Trophoblast cell (in vitro differentiated cells and primary cell): ENCODE measurements at regions not wholly inside any gene's neighbourhood (a gene's known extent, or its start where the extent isn't known, plus 50 kb on each side); places are given as distances from the start of the nearest gene placed in this dataset.
"Not testable (repeated sequence)": the region's sequence is repeated elsewhere in the genome, so short reads cannot be mapped to it uniquely, and the experiment has no call there.

Source experiments
- DNase-seq, 2 donors: peaks; one replicate each; pipeline ENCODE4 v3.0.0-alpha.2; 2016
- H2AFZ ChIP-seq: 2 replicates; pipeline ENCODE4 v1.6.1; 2013; ENCODE audit warnings: low read length, moderate library complexity, mild to moderate bottlenecking; ENCODE audit not compliant: insufficient read depth, poor library complexity
- H2AK5ac ChIP-seq: 2 replicates; pipeline ENCODE4 v1.6.1; 2013; ENCODE audit warnings: mild to moderate bottlenecking, low read length
- H2BK120ac ChIP-seq: 2 replicates; pipeline ENCODE4 v1.6.1; 2013; ENCODE audit warnings: low read length, mild to moderate bottlenecking, moderate library complexity; ENCODE audit not compliant: insufficient read depth, poor library complexity
- H2BK12ac ChIP-seq: 2 replicates; pipeline ENCODE4 v1.6.1; 2013; ENCODE audit warnings: mild to moderate bottlenecking, low read length, moderate library complexity
- H2BK5ac ChIP-seq: 2 replicates; pipeline ENCODE4 v1.6.1; 2013; ENCODE audit warnings: low read length, low read depth, moderate library complexity, mild to moderate bottlenecking; ENCODE audit not compliant: poor library complexity
- H3K14ac ChIP-seq: 2 replicates; pipeline ENCODE4 v1.6.1; 2013; ENCODE audit warnings: mild to moderate bottlenecking, low read length
- H3K18ac ChIP-seq: 2 replicates; pipeline ENCODE4 v1.6.1; 2013; ENCODE audit warnings: mild to moderate bottlenecking, low read length
- H3K23ac ChIP-seq: 2 replicates; pipeline ENCODE4 v1.6.1; 2013; ENCODE audit warnings: low read length
- H3K27ac ChIP-seq: 2 replicates; pipeline ENCODE4 v1.5.1; 2013; ENCODE audit warnings: low read depth, mild to moderate bottlenecking, inconsistent platforms, low read length, moderate library complexity
- H3K27me3 ChIP-seq: 2 replicates; pipeline ENCODE4 v1.6.1; 2013; ENCODE audit warnings: inconsistent platforms, mild to moderate bottlenecking, low read length, moderate library complexity; ENCODE audit not compliant: insufficient read depth
- H3K36me3 ChIP-seq, 2 experiments: 1 replicate in 1 of 2; 2 replicates in 1 of 2; pipeline ENCODE4 v1.6.1; 2013; ENCODE audit warnings: low read length in 2 of 2, mild to moderate bottlenecking in 2 of 2, moderate library complexity in 1 of 2; ENCODE audit not compliant: insufficient read depth in 2 of 2, control insufficient read depth in 1 of 2
- H3K4ac ChIP-seq: 2 replicates; pipeline ENCODE4 v1.6.1; 2013; ENCODE audit warnings: low read depth, mild to moderate bottlenecking, low read length, moderate library complexity
- H3K4me1 ChIP-seq, 2 experiments: 1 replicate in 1 of 2; 2 replicates in 1 of 2; pipeline ENCODE4 v1.6.1; 2013; ENCODE audit warnings: low read length in 2 of 2, mild to moderate bottlenecking in 2 of 2, moderate library complexity in 1 of 2; ENCODE audit not compliant: insufficient read depth in 2 of 2, control insufficient read depth in 1 of 2
- H3K4me2 ChIP-seq: 2 replicates; pipeline ENCODE4 v1.6.1; 2013; ENCODE audit warnings: inconsistent platforms, mild to moderate bottlenecking, low read length, moderate library complexity
- H3K4me3 ChIP-seq: 2 replicates; pipeline ENCODE4 v1.5.1; 2013; ENCODE audit warnings: mild to moderate bottlenecking, low read depth, low read length, inconsistent platforms
- H3K79me1 ChIP-seq: one replicate; pipeline ENCODE4 v1.6.1; 2013; ENCODE audit warnings: low read length
- H3K79me2 ChIP-seq: 2 replicates; pipeline ENCODE4 v1.6.1; 2013; ENCODE audit warnings: low read length, mild to moderate bottlenecking; ENCODE audit not compliant: control insufficient read depth, insufficient read depth, poor library complexity
- H3K9ac ChIP-seq: 2 replicates; pipeline ENCODE4 v1.6.1; 2013; ENCODE audit warnings: mild to moderate bottlenecking, low read length
- H3K9me3 ChIP-seq: 2 replicates; pipeline ENCODE4 v1.6.1; 2013; ENCODE audit warnings: low read depth, mild to moderate bottlenecking, control low read depth, inconsistent platforms, low read length; ENCODE audit not compliant: insufficient read depth
- H4K12ac ChIP-seq: 2 replicates; pipeline ENCODE4 v1.6.1; 2013; ENCODE audit warnings: low read depth, mild to moderate bottlenecking, low read length, moderate library complexity
- H4K8ac ChIP-seq: 2 replicates; pipeline ENCODE4 v1.6.1; 2013; ENCODE audit warnings: low read depth, mild to moderate bottlenecking, low read length, moderate library complexity
- H4K91ac ChIP-seq: one replicate; pipeline ENCODE4 v1.6.1; 2013; ENCODE audit warnings: low read depth, mild to moderate bottlenecking, low read length, moderate library complexity
- WGBS: extraction: QIAGEN DNeasy Blood & Tissue Kit; methylation state at CpG from one replicate; pipeline ENCODE4 v1.1.7; 2013; ENCODE audit warnings: missing lambda C conversion rate; ENCODE audit not compliant: insufficient read length, insufficient coverage; ENCODE audit errors: extremely low coverage; 5-methylcytosine and 5-hydroxymethylcytosine counted together

DNA sequence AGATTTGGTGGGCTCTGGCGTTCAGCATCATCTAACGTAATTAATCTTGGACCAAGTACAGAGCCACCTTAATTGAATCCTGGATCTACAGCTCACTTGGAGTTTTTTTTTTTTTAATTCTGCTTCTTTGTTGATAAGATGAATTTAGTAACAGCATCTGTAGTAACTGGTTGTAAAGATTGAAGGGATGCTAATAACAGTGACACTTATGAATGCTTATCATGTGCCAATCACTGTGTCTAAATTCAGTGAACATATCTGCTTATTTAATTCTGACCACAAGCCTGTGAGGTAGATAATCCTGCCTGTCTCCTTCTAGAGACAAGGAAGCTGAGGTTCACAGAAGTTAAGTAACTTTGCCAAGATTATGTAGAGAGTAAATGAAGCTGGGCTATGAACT is 408.0 kb downstream of the RWDD3 start:
- Histone ChIP-seq H4K12ac (no peak overlapping the region), H2BK5ac (no peak overlapping the region), H3K79me1 (no peaks in the 10 kb centered on the region), H3K79me2 (no peaks in the 10 kb centered on the region), H2BK120ac (no peak overlapping the region), H2BK12ac (no peak overlapping the region), H3K23ac (no peak overlapping the region), H3K18ac (no peak overlapping the region), H3K9me3 (no peaks in the 10 kb centered on the region), H3K14ac (no peak overlapping the region), H3K27ac (no peak overlapping the region), H2AK5ac (no peak overlapping the region), H3K4ac (no peak overlapping the region), H3K4me3 (no peak overlapping the region), H3K4me2 (no peak overlapping the region), H3K4me1 (no peaks in the 10 kb centered on the region), H4K91ac (no peak overlapping the region), H3K27me3 (no peaks in the 10 kb centered on the region), H3K9ac (no peak overlapping the region), H3K36me3 (no peaks in the 10 kb centered on the region), H4K8ac (no peak overlapping the region), H2AFZ (no peak overlapping the region)
- no CpG with 5 or more reads among the region's 2 CpGs for WGBS
- no peak for DNase-seq

DNA sequence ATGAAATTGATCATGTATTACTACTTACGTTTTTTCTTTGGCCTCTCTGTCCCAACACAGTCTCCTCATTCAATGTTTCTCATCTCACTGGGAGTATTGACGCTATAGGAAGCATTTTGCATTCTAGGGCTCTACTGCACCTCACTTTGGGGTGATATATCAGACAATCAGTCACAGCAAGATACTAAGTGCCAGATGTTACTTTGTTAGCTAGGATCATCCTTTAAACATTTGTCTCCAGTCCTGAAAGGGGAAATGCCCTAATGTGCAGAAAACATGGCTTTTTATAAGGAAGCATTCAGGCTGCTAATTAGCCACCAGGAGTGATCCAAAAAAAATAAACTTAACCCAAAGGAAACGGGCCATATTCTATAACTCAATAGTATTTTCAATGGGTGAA is 409.1 kb downstream of the RWDD3 start:
- H3K36me3 ChIP-seq: no peaks in the 10 kb centered on the region
- no peak overlapping the region for H3K18ac ChIP-seq
- no peak overlapping the region for H3K9ac ChIP-seq
- no peak overlapping the region for H2BK5ac ChIP-seq
- no peak overlapping the region for H4K12ac ChIP-seq
- H3K79me1 ChIP-seq: no peaks in the 10 kb centered on the region
- H3K9me3 ChIP-seq: no peaks in the 10 kb centered on the region
- H3K4me3 ChIP-seq: no peak overlapping the region
- no peaks in the 10 kb centered on the region for H3K27me3 ChIP-seq
- no peak overlapping the region for H3K23ac ChIP-seq
- H4K91ac ChIP-seq: no peak overlapping the region
- no peaks in the 10 kb centered on the region for H3K79me2 ChIP-seq
- no peak overlapping the region for H3K27ac ChIP-seq
- no peak overlapping the region for H2AFZ ChIP-seq
- no peak overlapping the region for H3K4ac ChIP-seq
- no peak overlapping the region for H4K8ac ChIP-seq
- WGBS: no CpG with 5 or more reads among the region's 3 CpGs
- no peak for DNase-seq
- H2BK120ac ChIP-seq: no peak overlapping the region
- H2BK12ac ChIP-seq: no peak overlapping the region
- H3K4me2 ChIP-seq: no peak overlapping the region
- no peak overlapping the region for H3K14ac ChIP-seq
- H3K4me1 ChIP-seq: no peaks in the 10 kb centered on the region
- H2AK5ac ChIP-seq: no peak overlapping the region

- H2BK120ac ChIP-seq, H3K23ac ChIP-seq, H4K12ac ChIP-seq, H3K4me2 ChIP-seq, H3K27me3 ChIP-seq, H2AK5ac ChIP-seq, H3K9me3 ChIP-seq, H4K91ac ChIP-seq, H3K27ac ChIP-seq, H3K4ac ChIP-seq, H4K8ac ChIP-seq, DNase-seq, H3K79me1 ChIP-seq, H3K4me3 ChIP-seq, H2BK5ac ChIP-seq, H3K4me1 ChIP-seq, H3K36me3 ChIP-seq, H3K9ac ChIP-seq, H3K79me2 ChIP-seq, H3K18ac ChIP-seq, H3K14ac ChIP-seq, H2BK12ac ChIP-seq, H2AFZ ChIP-seq: not testable (repeated sequence)
- no CpG with 5 or more reads among the region's 6 CpGs for WGBS
Measured at GRCh38 chr1:95645126-95645525, 411.1 kb downstream of the RWDD3 start.

DNA sequence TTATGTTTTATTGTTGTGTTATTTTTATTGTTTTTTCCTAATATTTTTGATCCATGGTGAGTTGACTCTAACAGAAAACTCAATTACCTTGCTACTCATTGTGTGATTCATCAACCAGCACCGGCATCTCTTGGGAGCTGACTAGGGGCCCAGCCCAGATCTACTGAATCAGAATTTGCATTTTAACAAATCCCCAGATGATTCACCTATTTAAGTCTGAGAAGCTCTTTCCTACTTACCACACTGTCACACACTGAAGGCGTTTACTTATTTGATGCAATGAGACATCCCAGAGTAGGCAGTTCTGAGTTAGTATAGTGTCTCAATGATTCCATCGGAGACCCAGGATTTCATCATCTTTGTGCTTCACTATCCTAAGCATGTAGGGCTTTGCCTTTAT is 416.6 kb downstream of the RWDD3 start:
- Histone ChIP-seq H4K8ac (no peak overlapping the region), H4K12ac (no peak overlapping the region), H3K36me3 (no peaks in the 10 kb centered on the region), H3K79me2 (no peaks in the 10 kb centered on the region), H2BK12ac (no peak overlapping the region), H3K27me3 (no peaks in the 10 kb centered on the region), H3K79me1 (no peaks in the 10 kb centered on the region), H2BK120ac (no peak overlapping the region), H3K4me2 (no peak overlapping the region), H4K91ac (no peak overlapping the region), H3K9me3 (no peaks in the 10 kb centered on the region), H3K9ac (no peak overlapping the region), H3K27ac (no peak overlapping the region), H3K4me3 (no peak overlapping the region), H3K4me1 (no peaks in the 10 kb centered on the region), H2AFZ (no peak overlapping the region), H3K23ac (no peak overlapping the region), H2AK5ac (no peak overlapping the region), H2BK5ac (no peak overlapping the region), H3K14ac (no peak overlapping the region), H3K18ac (no peak overlapping the region), H3K4ac (no peak overlapping the region)
- no CpG with 5 or more reads among the region's 3 CpGs for WGBS
- no peak for DNase-seq
